ENCODE measurements at regions not wholly inside any gene's neighbourhood (a gene's known extent, or its start where the extent isn't known, plus 50 kb on each side); places are given as distances from the start of the nearest gene placed in this dataset.

DNA sequence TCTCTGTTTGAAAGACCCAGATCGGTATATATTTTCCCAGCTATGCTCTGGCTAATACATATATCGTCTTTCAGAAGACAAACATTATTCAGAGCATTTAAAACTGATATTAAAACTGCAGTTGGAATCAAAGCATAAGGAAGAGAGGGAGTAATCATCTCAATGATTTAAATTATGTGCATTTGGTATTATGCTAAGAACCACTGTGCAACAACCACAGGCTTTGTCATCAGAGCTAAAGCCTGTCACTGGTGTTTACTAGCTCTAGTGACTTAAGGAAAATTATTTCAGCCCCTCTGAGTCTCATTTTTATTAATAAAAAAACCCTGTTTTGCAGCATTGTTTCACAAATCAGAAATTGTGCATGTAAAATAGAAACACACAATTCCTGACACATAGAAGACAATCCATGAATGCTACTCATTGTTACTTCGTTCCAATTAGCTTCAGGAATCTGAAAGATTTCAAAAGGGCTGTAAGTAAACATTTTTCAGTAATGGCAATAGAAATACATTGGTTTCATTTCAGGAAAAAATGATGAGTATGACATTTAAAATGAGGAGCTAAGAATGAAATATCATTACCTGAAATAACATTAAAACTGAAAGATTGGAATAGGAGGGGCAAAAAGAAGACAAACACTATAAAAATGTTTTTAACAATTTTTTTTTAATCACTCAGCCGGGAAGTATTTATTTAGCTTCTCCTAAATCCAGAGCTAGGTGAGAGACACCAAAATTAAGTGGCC is 136.5 kb upstream of the ADAMTS18 start:
- TF ChIP-seq, protein P1, sequence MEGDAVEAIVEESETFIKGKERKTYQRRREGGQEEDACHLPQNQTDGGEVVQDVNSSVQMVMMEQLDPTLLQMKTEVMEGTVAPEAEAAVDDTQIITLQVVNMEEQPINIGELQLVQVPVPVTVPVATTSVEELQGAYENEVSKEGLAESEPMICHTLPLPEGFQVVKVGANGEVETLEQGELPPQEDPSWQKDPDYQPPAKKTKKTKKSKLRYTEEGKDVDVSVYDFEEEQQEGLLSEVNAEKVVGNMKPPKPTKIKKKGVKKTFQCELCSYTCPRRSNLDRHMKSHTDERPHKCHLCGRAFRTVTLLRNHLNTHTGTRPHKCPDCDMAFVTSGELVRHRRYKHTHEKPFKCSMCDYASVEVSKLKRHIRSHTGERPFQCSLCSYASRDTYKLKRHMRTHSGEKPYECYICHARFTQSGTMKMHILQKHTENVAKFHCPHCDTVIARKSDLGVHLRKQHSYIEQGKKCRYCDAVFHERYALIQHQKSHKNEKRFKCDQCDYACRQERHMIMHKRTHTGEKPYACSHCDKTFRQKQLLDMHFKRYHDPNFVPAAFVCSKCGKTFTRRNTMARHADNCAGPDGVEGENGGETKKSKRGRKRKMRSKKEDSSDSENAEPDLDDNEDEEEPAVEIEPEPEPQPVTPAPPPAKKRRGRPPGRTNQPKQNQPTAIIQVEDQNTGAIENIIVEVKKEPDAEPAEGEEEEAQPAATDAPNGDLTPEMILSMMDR (IDR thresholded peaks at IDR 0.05) = no peak
- no peak for TF ChIP-seq POLR2A (IDR thresholded peaks at IDR 0.05)
- no peak for TF ChIP-seq EP300 (IDR thresholded peaks at IDR 0.05)
